ENCODE measurements at regions not wholly inside any gene's neighbourhood (a gene's known extent, or its start where the extent isn't known, plus 50 kb on each side); places are given as distances from the start of the nearest gene placed in this dataset.

- TF ChIP-seq MAX (IDR thresholded peaks at IDR 0.05) (no peak), HNF4G (IDR thresholded peaks at IDR 0.05) (no peak), ZBTB33 (IDR thresholded peaks at IDR 0.05) (no peak)
Observed at GRCh38 chr12:116492703-116493324, 66.4 kb upstream of the MAP1LC3B2 start (continued).

DNA sequence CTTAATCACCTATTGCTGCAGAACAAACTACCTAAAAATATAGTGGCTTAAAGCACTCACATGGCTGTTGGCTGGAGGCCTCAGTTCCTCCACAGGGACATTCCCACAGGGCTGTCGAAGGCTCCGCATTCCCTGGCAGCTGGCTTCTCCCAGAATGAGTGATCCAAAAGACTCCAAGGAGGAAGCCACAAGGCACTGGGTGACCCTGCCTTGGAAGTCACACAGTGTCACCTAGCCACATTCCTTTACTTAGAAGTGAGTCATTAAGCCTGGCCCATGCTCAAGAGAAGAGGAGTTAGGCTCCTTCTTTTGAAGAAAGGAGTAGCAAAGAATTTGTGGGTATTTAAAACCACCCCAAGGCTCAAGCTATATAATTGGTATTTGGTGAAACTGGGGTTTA, 63.9 kb upstream of the MAP1LC3B2 start:
- 43% methylated on average over 2 of the region's 2 CpGs for WGBS
- TF ChIP-seq YY1 (IDR thresholded peaks at IDR 0.05) = no peak
- no peak for TF ChIP-seq RXRA (IDR thresholded peaks at IDR 0.05)
- no peak for TF ChIP-seq FOXA1 (IDR thresholded peaks at IDR 0.05)
- no peak for TF ChIP-seq HNF4A (conservative IDR thresholded peaks at IDR 0.05)
- no peak for TF ChIP-seq REST (IDR thresholded peaks at IDR 0.05)
- no peak for TF ChIP-seq NR2F2 (IDR thresholded peaks at IDR 0.05)
- no peak for TF ChIP-seq JUND (IDR thresholded peaks at IDR 0.05)
- no peak for TF ChIP-seq RAD21 (IDR thresholded peaks at IDR 0.05)
- TF ChIP-seq EGR1 (IDR thresholded peaks at IDR 0.05; ENCODE audit: low read depth in 2 of 2) = no peak
- DNase-seq (ENCODE audit: low spot score) = no peak

GRCh38 chr12:116497051-116497591, 62.1 kb upstream of the MAP1LC3B2 start:
- Histone ChIP-seq H3K27ac (ENCODE audit: low read depth in 1 of 2, low read length in 2 of 2) (no peak overlapping the region), H3K36me3 (ENCODE audit: control insufficient read depth in 4 of 4, insufficient read depth in 3 of 4, low read depth in 1 of 4, low read length in 3 of 4) (no peaks in the 10 kb centered on the region), H3K9me3 (ENCODE audit: control insufficient read depth in 4 of 4, low read length in 3 of 4) (no peaks in the 10 kb centered on the region), H3K4me1 (ENCODE audit: control insufficient read depth in 4 of 4, insufficient read depth in 4 of 4, low read length in 3 of 4) (no peaks in the 10 kb centered on the region), H3K9ac (ENCODE audit: low read depth in 1 of 2, low read length in 2 of 2) (no peak overlapping the region), H3K4me3 (ENCODE audit: low read depth in 1 of 3, low read length in 3 of 3) (no peak overlapping the region), H3K27me3 (ENCODE audit: control insufficient read depth in 4 of 4, insufficient read depth in 4 of 4, low read length in 3 of 4) (no peaks in the 10 kb centered on the region)
- 82% methylated on average over 15 of the region's 15 CpGs for WGBS
- no peak for DNase-seq (ENCODE audit: low spot score)
- TF ChIP-seq EGR1 (IDR thresholded peaks at IDR 0.05; ENCODE audit: low read depth in 2 of 2) (no peak), RXRA (IDR thresholded peaks at IDR 0.05) (no peak), RAD21 (IDR thresholded peaks at IDR 0.05) (no peak), HNF4A (conservative IDR thresholded peaks at IDR 0.05) (no peak), YY1 (IDR thresholded peaks at IDR 0.05) (no peak), JUND (IDR thresholded peaks at IDR 0.05) (no peak), FOXA2 (IDR thresholded peaks at IDR 0.05) (no peak), ATF3 (IDR thresholded peaks at IDR 0.05) (no peak), NR2F2 (IDR thresholded peaks at IDR 0.05) (no peak), TAF1 (conservative IDR thresholded peaks at IDR 0.05) (no peak), GABPA (IDR thresholded peaks at IDR 0.05 in 1 of 2, conservative IDR thresholded peaks at IDR 0.05 in 1 of 2) (no peak), REST (IDR thresholded peaks at IDR 0.05) (no peak), SP1 (IDR thresholded peaks at IDR 0.05) (no peak), CTCF (IDR thresholded peaks at IDR 0.05; ENCODE audit: low read depth, low read length, missing input control) (no peak)

More for the DNA sequence above, 63.9 kb upstream of the MAP1LC3B2 start:
- H3K9ac ChIP-seq (ENCODE audit: low read depth in 1 of 2, low read length in 2 of 2) = no peak overlapping the region
- H3K36me3 ChIP-seq (ENCODE audit: control insufficient read depth in 4 of 4, insufficient read depth in 3 of 4, low read depth in 1 of 4, low read length in 3 of 4) = no peaks in the 10 kb centered on the region
- no peaks in the 10 kb centered on the region for H3K27me3 ChIP-seq (ENCODE audit: control insufficient read depth in 4 of 4, insufficient read depth in 4 of 4, low read length in 3 of 4)
- no peaks in the 10 kb centered on the region for H3K9me3 ChIP-seq (ENCODE audit: control insufficient read depth in 4 of 4, low read length in 3 of 4)
- no peaks in the 10 kb centered on the region for H3K4me1 ChIP-seq (ENCODE audit: control insufficient read depth in 4 of 4, insufficient read depth in 4 of 4, low read length in 3 of 4)
- H3K4me3 ChIP-seq (ENCODE audit: low read depth in 1 of 3, low read length in 3 of 3) = no peak overlapping the region
- no peak overlapping the region for H3K27ac ChIP-seq (ENCODE audit: low read depth in 1 of 2, low read length in 2 of 2)
